DOHH2 (cell line): ENCODE measurements at regions not wholly inside any gene's neighbourhood (a gene's known extent, or its start where the extent isn't known, plus 50 kb on each side); places are given as distances from the start of the nearest gene placed in this dataset.

ENCODE experiments used
- H3F3A ChIP-seq: fragments of 200-600 bp; sonication (generic), shearing (Covaris generic); 2 replicates; pipeline ENCODE4 v1.6.0; 2016; ENCODE audit warnings: antibody characterized with exemption, mild to moderate bottlenecking; ENCODE audit not compliant: control insufficient read depth, insufficient read depth
- H3K27ac ChIP-seq: fragments of 200-600 bp; sonication (generic); 2 replicates; pipeline ENCODE4 v1.5.1; 2014; ENCODE audit warnings: low read depth, mild to moderate bottlenecking, low read length, moderate library complexity
- H3K27me3 ChIP-seq: fragments of 200-600 bp; sonication (generic); 2 replicates; pipeline ENCODE4 v1.6.1; 2014; ENCODE audit warnings: mild to moderate bottlenecking, low read length, mixed read lengths; ENCODE audit not compliant: control insufficient read depth
- H3K36me3 ChIP-seq: fragments of 200-600 bp; sonication (generic); 2 replicates; pipeline ENCODE4 v1.6.1; 2014; ENCODE audit warnings: mild to moderate bottlenecking, low read length, moderate library complexity, mixed read lengths; ENCODE audit not compliant: control insufficient read depth
- H3K4me1 ChIP-seq: fragments of 200-600 bp; sonication (generic); 2 replicates; pipeline ENCODE4 v1.6.1; 2014; ENCODE audit warnings: mild to moderate bottlenecking, low read length, mixed read lengths; ENCODE audit not compliant: control insufficient read depth
- H3K4me2 ChIP-seq: fragments of 200-600 bp; sonication (generic); 2 replicates; pipeline ENCODE4 v1.6.0; 2014; ENCODE audit warnings: mild to moderate bottlenecking, low read length, moderate library complexity
- H3K4me3 ChIP-seq: fragments of 200-600 bp; sonication (generic); 2 replicates; pipeline ENCODE4 v1.5.1; 2014; ENCODE audit warnings: mild to moderate bottlenecking, low read length, mixed read lengths
- H3K79me2 ChIP-seq: fragments of 200-600 bp; sonication (generic); 2 replicates; pipeline ENCODE4 v1.6.1; 2014; ENCODE audit warnings: mild to moderate bottlenecking, low read length, mixed read lengths; ENCODE audit not compliant: control insufficient read depth
- H3K9me2 ChIP-seq: fragments of 200-600 bp; sonication (generic); replicated peaks from 2 replicates; pipeline ENCODE4 v1.6.1; 2014; ENCODE audit warnings: mild to moderate bottlenecking, low read length, mixed read lengths; ENCODE audit not compliant: control insufficient read depth
- H3K9me3 ChIP-seq: fragments of 200-600 bp; sonication (generic); 2 replicates; pipeline ENCODE4 v1.6.1; 2014; ENCODE audit warnings: antibody characterized with exemption, low read length, mixed read lengths; ENCODE audit not compliant: control insufficient read depth, insufficient read depth
- H4K20me1 ChIP-seq: fragments of 200-600 bp; sonication (generic); 2 replicates; pipeline ENCODE4 v1.6.0; 2014; ENCODE audit warnings: low read depth, mild to moderate bottlenecking, antibody characterized with exemption, low read length, moderate library complexity; ENCODE audit not compliant: control insufficient read depth, insufficient read depth
- EZH2phosphoT487 ChIP-seq: fragments of 200-600 bp; sonication (generic); IDR thresholded peaks from 2 replicates; pipeline ENCODE4 v1.6.1; 2017; ENCODE audit warnings: borderline replicate concordance, mild to moderate bottlenecking, antibody characterized with exemption, low read length, moderate library complexity, mixed read lengths
- TF ChIP-seq, protein P1 (sequence below): fragments of 200-600 bp; sonication (generic); IDR thresholded peaks from one replicate; pipeline ENCODE4 v1.5.1; 2014; ENCODE audit warnings: antibody characterized with exemption, mild to moderate bottlenecking, low read depth, low read length; ENCODE audit not compliant: poor library complexity, severe bottlenecking

DNA sequence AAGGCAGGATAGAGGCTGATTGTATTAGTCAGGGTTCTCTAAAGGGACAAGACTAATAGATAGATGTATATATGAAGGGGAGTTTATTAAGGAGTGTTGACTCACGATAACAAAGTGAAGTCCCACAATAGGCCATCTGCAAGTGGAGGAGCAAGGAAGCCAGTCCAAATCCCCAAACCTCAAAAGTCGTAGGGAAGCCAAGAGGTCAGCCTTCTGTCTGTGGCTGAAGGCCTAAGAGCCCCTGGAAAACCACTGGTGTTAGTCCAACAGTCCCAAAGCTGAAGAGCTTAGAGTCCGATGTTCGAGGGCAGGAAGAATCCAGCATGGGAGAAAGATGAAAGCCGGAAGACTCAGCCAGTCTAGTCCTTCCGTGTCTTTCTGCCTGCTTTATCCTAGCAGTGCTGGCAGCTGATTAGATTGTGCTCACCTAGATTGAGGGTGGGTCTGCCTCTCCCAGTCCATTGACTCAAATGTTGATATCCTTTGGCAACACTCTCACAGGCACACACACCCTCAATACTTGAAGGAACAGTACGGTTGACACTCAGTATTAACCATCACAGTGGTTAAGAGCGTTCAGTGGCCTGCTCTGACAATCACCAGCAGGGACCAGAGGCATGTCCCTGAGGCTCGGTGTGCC, 135.6 kb downstream of the CSNK2A3 start:
- no peak for TF ChIP-seq EZH2phosphoT487
- TF ChIP-seq, protein P1, sequence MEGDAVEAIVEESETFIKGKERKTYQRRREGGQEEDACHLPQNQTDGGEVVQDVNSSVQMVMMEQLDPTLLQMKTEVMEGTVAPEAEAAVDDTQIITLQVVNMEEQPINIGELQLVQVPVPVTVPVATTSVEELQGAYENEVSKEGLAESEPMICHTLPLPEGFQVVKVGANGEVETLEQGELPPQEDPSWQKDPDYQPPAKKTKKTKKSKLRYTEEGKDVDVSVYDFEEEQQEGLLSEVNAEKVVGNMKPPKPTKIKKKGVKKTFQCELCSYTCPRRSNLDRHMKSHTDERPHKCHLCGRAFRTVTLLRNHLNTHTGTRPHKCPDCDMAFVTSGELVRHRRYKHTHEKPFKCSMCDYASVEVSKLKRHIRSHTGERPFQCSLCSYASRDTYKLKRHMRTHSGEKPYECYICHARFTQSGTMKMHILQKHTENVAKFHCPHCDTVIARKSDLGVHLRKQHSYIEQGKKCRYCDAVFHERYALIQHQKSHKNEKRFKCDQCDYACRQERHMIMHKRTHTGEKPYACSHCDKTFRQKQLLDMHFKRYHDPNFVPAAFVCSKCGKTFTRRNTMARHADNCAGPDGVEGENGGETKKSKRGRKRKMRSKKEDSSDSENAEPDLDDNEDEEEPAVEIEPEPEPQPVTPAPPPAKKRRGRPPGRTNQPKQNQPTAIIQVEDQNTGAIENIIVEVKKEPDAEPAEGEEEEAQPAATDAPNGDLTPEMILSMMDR: no peak
- Histone ChIP-seq H3K79me2 (no peaks in the 10 kb centered on the region), H3K4me3 (no peak overlapping the region), H3F3A (no peaks in the 10 kb centered on the region), H3K4me1 (peaks cover 40% of the 10 kb centered on the region), H3K27ac (peak overlapping the region; percentile 35; the same call in 1 of the 2 replicates), H3K4me2 (peak overlapping the region; percentile 49), H4K20me1 (no peaks in the 10 kb centered on the region), H3K36me3 (no peaks in the 10 kb centered on the region), H3K27me3 (no peaks in the 10 kb centered on the region), H3K9me3 (no peaks in the 10 kb centered on the region), H3K9me2 (no peaks in the 10 kb centered on the region)

DNA sequence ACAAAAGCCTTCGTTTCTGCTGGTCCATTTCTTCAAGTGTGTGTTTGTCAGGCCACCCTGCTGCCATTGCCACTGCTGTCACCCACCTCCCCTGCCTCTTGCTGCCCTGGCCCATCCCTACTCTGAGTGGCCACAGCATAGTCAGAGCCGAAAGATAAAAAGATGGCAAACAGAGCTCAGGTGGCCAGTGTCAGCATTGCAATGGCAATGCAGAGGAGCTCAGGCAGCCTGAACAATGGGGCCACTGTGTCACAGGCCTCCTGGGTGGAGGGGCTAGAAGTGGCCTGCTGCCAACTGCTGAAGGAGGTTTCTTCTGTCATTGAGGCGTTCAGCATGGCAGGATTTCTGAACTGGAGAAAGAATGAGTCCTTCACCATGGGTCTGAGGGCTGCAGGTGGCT, 137.1 kb downstream of the CSNK2A3 start:
- H3K9me2 ChIP-seq: no peaks in the 10 kb centered on the region
- H3K79me2 ChIP-seq: no peaks in the 10 kb centered on the region
- no peaks in the 10 kb centered on the region for H3K9me3 ChIP-seq
- H3K27ac ChIP-seq: no peak overlapping the region
- peaks cover 40% of the 10 kb centered on the region for H3K4me1 ChIP-seq
- no peak overlapping the region for H3K4me3 ChIP-seq
- no peaks in the 10 kb centered on the region for H3K36me3 ChIP-seq
- H4K20me1 ChIP-seq: no peaks in the 10 kb centered on the region
- no peak for TF ChIP-seq EZH2phosphoT487
- TF ChIP-seq, protein P1: no peak
- H3K27me3 ChIP-seq: no peaks in the 10 kb centered on the region
- no peaks in the 10 kb centered on the region for H3F3A ChIP-seq
- no peak overlapping the region; the same call in 1 of the 2 replicates for H3K4me2 ChIP-seq

DNA sequence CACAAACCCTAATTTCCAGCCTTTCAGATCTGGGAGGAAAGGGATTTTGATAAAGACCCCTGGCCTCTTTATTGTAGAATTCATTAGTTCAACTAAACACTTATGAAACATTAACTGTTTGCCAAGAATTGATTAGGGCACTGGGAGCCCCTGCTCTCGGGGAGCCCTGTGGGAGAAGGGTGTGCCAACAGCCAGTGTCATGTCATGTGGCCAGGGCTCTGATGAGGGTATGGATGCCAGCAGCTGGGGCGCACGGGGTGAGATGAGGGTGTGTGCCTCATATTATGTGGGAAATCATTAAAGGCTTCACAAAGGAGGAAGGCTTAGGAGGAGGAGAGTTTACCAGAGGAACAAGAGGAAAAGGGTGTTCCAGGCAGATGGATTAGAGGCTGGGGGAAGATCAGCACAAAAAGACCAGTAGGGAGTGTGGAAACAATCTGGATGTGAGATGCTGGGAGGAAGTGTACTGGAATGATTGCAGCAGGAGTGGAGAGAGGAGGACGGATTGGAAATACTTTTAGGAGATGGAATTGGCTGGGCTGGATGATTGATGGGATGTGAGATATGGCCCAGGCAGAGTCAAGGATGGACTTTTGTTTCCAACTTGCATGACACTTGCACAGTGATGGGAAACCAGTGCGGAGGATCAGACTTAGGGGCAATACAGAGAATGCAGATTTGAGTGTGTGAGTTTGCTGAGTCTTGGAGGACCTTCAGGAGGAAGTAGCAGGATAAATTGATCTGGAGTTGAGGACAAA, 137.8 kb downstream of the CSNK2A3 start:
- no peaks in the 10 kb centered on the region for H3K9me3 ChIP-seq

More for the DNA sequence above, 137.8 kb downstream of the CSNK2A3 start:
- Histone ChIP-seq H3K27ac (no peak overlapping the region), H3K4me1 (peaks cover 40% of the 10 kb centered on the region), H3F3A (no peaks in the 10 kb centered on the region), H3K36me3 (no peaks in the 10 kb centered on the region), H3K27me3 (no peaks in the 10 kb centered on the region), H4K20me1 (no peaks in the 10 kb centered on the region), H3K4me3 (no peak overlapping the region), H3K9me2 (no peaks in the 10 kb centered on the region), H3K79me2 (no peaks in the 10 kb centered on the region), H3K4me2 (no peak overlapping the region)
- TF ChIP-seq, protein P1: no peak
- no peak for TF ChIP-seq EZH2phosphoT487
